HG02852 (cell line): ENCODE measurements at regions not wholly inside any gene's neighbourhood (a gene's known extent, or its start where the extent isn't known, plus 50 kb on each side); places are given as distances from the start of the nearest gene placed in this dataset.
"Not testable (repeated sequence)": the region's sequence is repeated elsewhere in the genome, so short reads cannot be mapped to it uniquely, and the experiment has no call there.

Experiments used
- ATAC-seq: cut with Tn5 transposase; IDR thresholded peaks from one replicate; pipeline ENCODE4 v1.9.1; 2021; ENCODE audit warnings: mild to moderate bottlenecking, moderate library complexity; ENCODE audit not compliant: unreplicated experiment

GRCh38 chr3:33956206-33956605, 157.8 kb downstream of the PDCD6IP start:
- ATAC-seq = no peak

GRCh38 chr3:33956776-33957175, 158.3 kb downstream of the PDCD6IP start:
- no peak for ATAC-seq

DNA sequence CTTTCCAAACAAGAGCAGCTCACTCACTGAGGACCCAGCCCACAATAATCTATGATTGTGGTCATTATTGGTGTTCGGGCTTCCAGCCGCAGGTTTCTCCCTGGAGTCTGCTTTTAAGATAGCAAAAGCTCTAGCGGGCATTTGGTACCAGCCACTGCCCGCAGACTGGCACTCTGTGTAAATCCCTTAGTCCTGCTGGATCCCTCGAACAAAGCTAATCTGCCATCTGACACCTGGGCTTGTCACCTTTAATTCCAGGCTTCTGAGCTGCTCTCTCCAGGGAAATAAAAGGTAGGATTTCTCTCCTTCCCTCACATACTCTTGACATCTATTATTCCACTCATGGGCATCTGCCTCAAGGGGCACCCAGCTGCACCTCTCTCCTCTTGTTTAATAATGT, 158.7 kb downstream of the PDCD6IP start:
- ATAC-seq = no peak

GRCh38 chr3:33958661-33959060, 160.2 kb downstream of the PDCD6IP start:
- no peak for ATAC-seq

DNA sequence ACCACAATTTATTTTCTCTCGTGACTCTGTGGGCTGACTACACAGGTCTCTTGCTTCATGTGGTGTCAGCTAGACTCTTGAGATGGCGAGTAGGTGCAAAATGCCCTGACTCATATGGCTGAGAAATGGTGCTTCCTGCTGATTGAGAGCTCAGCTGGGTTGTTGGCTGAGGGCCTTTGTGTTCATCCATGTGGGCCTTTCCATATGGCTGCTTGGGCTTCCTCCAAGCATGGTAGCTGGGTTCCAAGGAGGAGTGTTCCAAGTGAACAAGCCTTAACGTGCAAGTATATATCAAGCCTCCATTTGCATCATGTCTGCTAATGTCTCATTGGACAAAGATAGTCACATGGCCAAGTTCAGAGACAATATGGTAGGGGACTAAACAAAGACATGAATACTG, 164.0 kb downstream of the PDCD6IP start:
- no peak for ATAC-seq

DNA sequence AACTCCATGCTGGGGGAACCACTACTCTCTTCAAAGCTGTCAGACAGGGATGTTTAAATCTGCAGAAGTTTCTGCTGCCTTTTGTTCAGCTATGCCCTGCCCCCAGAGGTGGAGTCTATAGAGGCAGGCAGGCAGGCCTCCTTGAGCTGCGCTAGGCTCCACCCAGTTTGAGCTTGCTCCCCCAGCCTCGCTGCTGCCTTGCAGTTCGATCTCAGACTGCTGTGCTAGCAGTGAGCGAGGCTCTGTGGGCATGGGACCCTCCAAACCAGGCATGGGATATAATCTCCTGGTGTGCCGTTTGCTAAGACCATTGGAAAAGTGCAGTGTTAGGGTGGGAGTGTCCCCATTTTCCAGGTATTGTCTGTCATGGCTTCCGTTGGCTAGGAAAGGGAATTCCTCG, 171.8 kb downstream of the PDCD6IP start:
- not testable (repeated sequence) for ATAC-seq

- no peak for ATAC-seq
Measured at GRCh38 chr3:33971055-33971454, 172.6 kb downstream of the PDCD6IP start.

- ATAC-seq = no peak
Measured at GRCh38 chr3:33975463-33975862, 177.0 kb downstream of the PDCD6IP start.

- no peak for ATAC-seq
Measured at GRCh38 chr3:33977227-33977626, 178.8 kb downstream of the PDCD6IP start.

- ATAC-seq = no peak
Measured at GRCh38 chr3:33980252-33980651, 181.8 kb downstream of the PDCD6IP start.

GRCh38 chr3:33982269-33982798, 183.9 kb downstream of the PDCD6IP start:
- no peak for ATAC-seq

- not testable (repeated sequence) for ATAC-seq
Measured at GRCh38 chr3:33982949-33983348, 184.5 kb downstream of the PDCD6IP start.

DNA sequence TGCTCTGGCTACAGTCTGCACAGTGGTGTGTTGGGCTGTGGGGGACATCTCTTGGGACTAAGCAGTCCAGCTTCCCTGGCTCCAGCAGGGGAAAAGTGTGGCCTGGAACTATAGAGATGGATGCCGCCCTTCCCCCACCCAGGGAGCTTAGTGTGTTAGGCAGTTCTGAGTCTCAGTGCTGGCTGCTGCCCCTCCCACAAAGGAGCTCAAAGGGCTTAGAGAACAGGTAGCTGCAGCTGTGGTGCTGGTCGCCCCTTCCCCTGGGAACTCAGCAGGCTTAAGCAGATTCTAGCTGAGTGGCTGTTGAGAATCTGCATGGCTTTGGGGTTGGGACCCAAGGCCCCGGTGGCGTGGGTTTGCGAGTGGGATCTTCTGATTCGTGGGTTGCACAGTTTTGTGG, 190.8 kb downstream of the PDCD6IP start:
- ATAC-seq = no peak

- ATAC-seq = no peak
Measured at GRCh38 chr3:33991673-33992072, 193.2 kb downstream of the PDCD6IP start.

GRCh38 chr3:33993631-33994030, 195.2 kb downstream of the PDCD6IP start:
- ATAC-seq = no peak

GRCh38 chr3:33994568-33994967, 196.1 kb downstream of the PDCD6IP start:
- ATAC-seq = no peak

DNA sequence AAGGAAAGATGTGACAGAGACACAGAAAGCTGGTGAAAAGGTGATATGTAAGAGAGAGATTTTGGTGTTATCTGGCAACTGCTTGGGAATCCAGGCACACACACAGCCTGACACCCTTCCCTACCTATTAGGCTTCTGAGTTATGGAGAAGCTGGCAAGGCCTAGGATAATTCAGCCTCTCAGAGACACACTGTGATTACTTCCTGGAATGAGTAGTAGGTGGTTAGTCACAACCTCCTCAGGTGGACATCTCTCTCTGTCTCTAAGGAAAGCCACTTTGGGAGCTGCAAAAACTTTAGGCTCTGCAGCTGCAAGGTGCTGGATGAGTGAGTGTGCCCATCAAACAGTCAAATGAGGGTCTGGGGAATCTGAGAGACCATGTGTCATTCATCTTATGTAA, 201.9 kb downstream of the PDCD6IP start:
- no peak for ATAC-seq

- ATAC-seq = no peak
Measured at GRCh38 chr3:34001022-34001421, 202.6 kb downstream of the PDCD6IP start.

DNA sequence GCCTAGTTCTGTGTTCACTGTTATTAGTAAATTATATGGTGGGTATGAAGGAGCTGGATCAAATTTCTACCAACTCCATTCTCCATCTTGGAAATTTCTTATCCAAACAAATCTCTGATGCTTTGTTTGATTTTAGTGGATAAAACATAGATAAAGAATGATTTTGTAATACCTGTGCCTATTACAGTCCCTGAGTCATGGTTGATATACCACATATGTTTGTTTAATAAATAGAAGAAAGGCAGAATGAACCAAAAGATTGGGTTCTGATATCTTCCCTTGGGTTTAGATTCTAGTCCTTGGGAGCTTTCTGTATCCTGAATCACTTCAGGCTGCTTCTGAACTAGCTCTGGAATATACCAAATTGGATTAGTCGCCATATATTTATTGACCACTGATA, 203.6 kb downstream of the PDCD6IP start:
- ATAC-seq = no peak

DNA sequence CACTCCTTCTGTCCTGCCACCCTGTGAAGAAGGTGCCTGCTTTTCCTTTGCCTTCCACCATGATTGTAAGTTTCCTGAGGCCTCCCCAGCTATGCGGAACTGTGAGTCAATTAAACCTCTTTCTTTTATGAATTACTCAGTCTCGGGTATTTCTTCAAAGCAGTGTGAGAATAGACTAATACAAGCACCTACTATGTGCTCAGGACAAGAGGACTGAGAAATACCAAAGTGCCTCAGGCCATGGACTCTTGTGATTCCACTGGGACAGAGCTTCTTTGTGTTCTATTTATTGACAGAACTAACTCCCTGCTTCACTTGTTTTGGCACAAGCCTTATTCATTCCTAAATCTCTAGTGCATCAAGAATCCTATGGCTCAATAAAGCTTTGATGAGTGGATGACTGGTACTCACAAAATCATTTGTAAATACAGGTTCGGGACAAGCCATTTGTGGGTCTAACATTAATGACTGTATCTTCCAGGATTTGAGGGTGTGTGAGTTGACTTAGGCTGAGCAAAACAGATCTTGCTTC, 204.2 kb downstream of the PDCD6IP start:
- no peak for ATAC-seq

DNA sequence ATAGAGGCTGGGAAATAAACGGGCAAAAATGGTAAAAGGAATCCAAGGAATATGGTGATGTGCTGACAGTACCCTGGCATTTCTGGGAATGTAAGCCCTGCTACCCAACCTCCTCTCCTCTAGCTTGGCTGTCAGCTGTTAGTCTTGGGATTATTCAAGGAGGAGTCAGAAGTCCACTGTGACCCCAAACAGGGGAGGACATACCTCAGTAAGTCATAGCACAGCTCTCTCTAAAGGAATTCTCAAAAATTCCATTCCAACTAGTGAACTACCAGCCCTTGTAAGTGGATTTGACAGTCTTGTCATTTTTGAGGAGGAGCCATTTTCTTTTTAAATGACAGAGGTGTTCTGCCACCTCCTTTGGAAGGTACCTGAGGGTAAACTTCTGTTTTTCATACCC, 207.5 kb downstream of the PDCD6IP start:
- ATAC-seq = no peak

DNA sequence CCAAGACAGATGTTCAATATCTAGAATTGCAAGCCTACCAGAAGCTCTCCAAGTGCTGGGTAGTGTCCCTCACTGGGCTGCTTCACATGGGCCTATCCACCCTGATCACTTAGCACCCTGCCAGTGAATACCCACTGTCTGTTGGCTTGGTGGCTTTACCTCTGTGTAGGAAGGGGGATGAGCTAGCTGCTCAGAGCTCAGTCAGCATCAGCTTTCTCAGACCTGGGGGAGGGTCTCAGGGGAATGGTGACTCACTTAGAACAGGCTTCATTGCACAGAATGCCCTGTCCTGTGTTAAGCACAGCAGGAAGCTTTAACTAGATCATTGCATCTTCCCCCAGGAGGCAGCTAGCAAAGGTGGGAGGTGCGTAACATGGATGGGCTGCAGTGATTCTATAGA, 209.8 kb downstream of the PDCD6IP start:
- ATAC-seq = no peak
